NOMO-1 (cell line): ENCODE measurements at regions not wholly inside any gene's neighbourhood (a gene's known extent, or its start where the extent isn't known, plus 50 kb on each side); places are given as distances from the start of the nearest gene placed in this dataset.

Source experiments
- DNase-seq, 2 experiments: peaks; one replicate each; lab custom pipeline; 2025; ENCODE audit not compliant: unreplicated experiment in 2 of 2; lab: John Stamatoyannopoulos, UW

GRCh38 chr3:124089214-124089613 lies 97.3 kb upstream of the ROPN1 start:
- no peak for DNase-seq

GRCh38 chr3:124091716-124092115 lies 99.8 kb upstream of the ROPN1 start:
- DNase-seq = no peak

- no peak for DNase-seq
Measured at GRCh38 chr3:124092811-124093210, 100.9 kb upstream of the ROPN1 start.

- DNase-seq = no peak
Measured at GRCh38 chr3:124094496-124094895, 102.6 kb upstream of the ROPN1 start.

GRCh38 chr3:124097362-124098131 lies 105.6 kb upstream of the ROPN1 start:
- DNase-seq = no peak

- DNase-seq = no peak
Measured at GRCh38 chr3:124101643-124102042, 109.7 kb upstream of the ROPN1 start.

- DNase-seq = no peak
Measured at GRCh38 chr3:124107104-124107890, 115.4 kb upstream of the ROPN1 start.

GRCh38 chr3:124108446-124108845 lies 116.5 kb upstream of the ROPN1 start:
- no peak for DNase-seq

- no peak for DNase-seq
Measured at GRCh38 chr3:124113485-124113884, 121.6 kb upstream of the ROPN1 start.

- DNase-seq = peak; percentile 21 to 30
Measured at GRCh38 chr3:124115279-124115678, 123.4 kb upstream of the ROPN1 start.

- DNase-seq = no peak
Measured at GRCh38 chr3:124115956-124116355, 124.0 kb upstream of the ROPN1 start.

- no peak for DNase-seq
Measured at GRCh38 chr3:124116906-124117305, 125.0 kb upstream of the ROPN1 start.

- DNase-seq = no peak
Measured at GRCh38 chr3:124117486-124117885, 125.6 kb upstream of the ROPN1 start.

- DNase-seq = no peak
Measured at GRCh38 chr3:124118397-124118796, 126.5 kb upstream of the ROPN1 start.

- no peak for DNase-seq
Measured at GRCh38 chr3:124119056-124119716, 127.3 kb upstream of the ROPN1 start.

GRCh38 chr3:124121379-124122312 lies 129.7 kb upstream of the ROPN1 start:
- no peak for DNase-seq

GRCh38 chr3:124125315-124125714 lies 133.4 kb upstream of the ROPN1 start:
- no peak for DNase-seq

- DNase-seq = no peak
Measured at GRCh38 chr3:124126436-124127023, 134.6 kb upstream of the ROPN1 start.

GRCh38 chr3:124131158-124131557 lies 139.2 kb upstream of the ROPN1 start:
- no peak for DNase-seq

GRCh38 chr3:124131580-124131979 lies 139.7 kb upstream of the ROPN1 start:
- DNase-seq = peak in 1 of 2 experiments; percentile 51
